ENCODE measurements at regions not wholly inside any gene's neighbourhood (a gene's known extent, or its start where the extent isn't known, plus 50 kb on each side); places are given as distances from the start of the nearest gene placed in this dataset.

- no peaks in the 10 kb centered on the region for H3K4me1 ChIP-seq (ENCODE audit: insufficient read depth, low read length, severe bottlenecking)
- no peaks in the 10 kb centered on the region for H4K20me1 ChIP-seq (ENCODE audit: insufficient read depth, low read length)
- no peak overlapping the region for H2AFZ ChIP-seq (ENCODE audit: low read length)
- H3K27ac ChIP-seq (ENCODE audit: low read depth, low read length, poor library complexity, severe bottlenecking): no peak overlapping the region
- TF ChIP-seq, protein P1, sequence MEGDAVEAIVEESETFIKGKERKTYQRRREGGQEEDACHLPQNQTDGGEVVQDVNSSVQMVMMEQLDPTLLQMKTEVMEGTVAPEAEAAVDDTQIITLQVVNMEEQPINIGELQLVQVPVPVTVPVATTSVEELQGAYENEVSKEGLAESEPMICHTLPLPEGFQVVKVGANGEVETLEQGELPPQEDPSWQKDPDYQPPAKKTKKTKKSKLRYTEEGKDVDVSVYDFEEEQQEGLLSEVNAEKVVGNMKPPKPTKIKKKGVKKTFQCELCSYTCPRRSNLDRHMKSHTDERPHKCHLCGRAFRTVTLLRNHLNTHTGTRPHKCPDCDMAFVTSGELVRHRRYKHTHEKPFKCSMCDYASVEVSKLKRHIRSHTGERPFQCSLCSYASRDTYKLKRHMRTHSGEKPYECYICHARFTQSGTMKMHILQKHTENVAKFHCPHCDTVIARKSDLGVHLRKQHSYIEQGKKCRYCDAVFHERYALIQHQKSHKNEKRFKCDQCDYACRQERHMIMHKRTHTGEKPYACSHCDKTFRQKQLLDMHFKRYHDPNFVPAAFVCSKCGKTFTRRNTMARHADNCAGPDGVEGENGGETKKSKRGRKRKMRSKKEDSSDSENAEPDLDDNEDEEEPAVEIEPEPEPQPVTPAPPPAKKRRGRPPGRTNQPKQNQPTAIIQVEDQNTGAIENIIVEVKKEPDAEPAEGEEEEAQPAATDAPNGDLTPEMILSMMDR (IDR thresholded peaks at IDR 0.05; ENCODE audit: low read length): no peak
- no peak for TF ChIP-seq EZH2 (IDR thresholded peaks at IDR 0.05; ENCODE audit: borderline replicate concordance, low read length)
- no peaks in the 10 kb centered on the region for H3K9me3 ChIP-seq (ENCODE audit: low read length)
- H3K4me3 ChIP-seq (ENCODE audit: low read depth, low read length, poor library complexity, severe bottlenecking): no peak overlapping the region
- no peaks in the 10 kb centered on the region for H3K9me2 ChIP-seq (ENCODE audit: low read depth, low read length)
- H3K9ac ChIP-seq (ENCODE audit: low read length): no peak overlapping the region
- H3K4me2 ChIP-seq (ENCODE audit: low read length): no peak overlapping the region
- H3K79me2 ChIP-seq (ENCODE audit: insufficient read depth, low read length): no peaks in the 10 kb centered on the region
- no peaks in the 10 kb centered on the region for H3K36me3 ChIP-seq (ENCODE audit: insufficient read depth, low read length)
- no peaks in the 10 kb centered on the region for H3K27me3 ChIP-seq (ENCODE audit: insufficient read depth, low read length)
- H3F3A ChIP-seq (ENCODE audit: insufficient read depth, low read length): no peaks in the 10 kb centered on the region
Observed at GRCh38 chr10:80878330-80878729, 340.6 kb downstream of the SH2D4B start.

DNA sequence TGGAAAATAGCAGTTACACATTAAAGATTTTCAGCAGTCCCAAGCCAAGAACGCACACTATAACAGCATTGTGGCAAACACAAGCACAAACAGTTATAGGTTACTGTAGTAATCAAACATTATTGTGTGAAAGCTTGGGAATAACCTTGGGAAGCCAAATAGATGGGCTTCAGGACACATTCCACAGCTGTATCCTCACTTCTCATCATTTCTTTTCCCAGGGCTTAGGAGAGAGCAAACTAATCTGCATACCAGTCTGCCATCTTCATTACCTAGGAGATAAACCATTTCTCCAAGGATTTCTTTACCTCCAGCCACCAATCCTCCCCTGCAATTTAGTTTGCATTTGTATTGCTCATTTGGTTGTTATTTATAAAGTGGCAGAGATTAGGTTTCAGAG lies 352.4 kb downstream of the SH2D4B start:
- TF ChIP-seq, protein P1 (IDR thresholded peaks at IDR 0.05; ENCODE audit: low read length): no peak
- no peak for TF ChIP-seq EZH2 (IDR thresholded peaks at IDR 0.05; ENCODE audit: borderline replicate concordance, low read length)
- no peaks in the 10 kb centered on the region for H3K36me3 ChIP-seq (ENCODE audit: insufficient read depth, low read length)
- H3K79me2 ChIP-seq (ENCODE audit: insufficient read depth, low read length): no peaks in the 10 kb centered on the region
- no peaks in the 10 kb centered on the region for H3F3A ChIP-seq (ENCODE audit: insufficient read depth, low read length)
- no peaks in the 10 kb centered on the region for H4K20me1 ChIP-seq (ENCODE audit: insufficient read depth, low read length)
- H3K27me3 ChIP-seq (ENCODE audit: insufficient read depth, low read length): no peaks in the 10 kb centered on the region
- no peak overlapping the region for H3K4me3 ChIP-seq (ENCODE audit: low read depth, low read length, poor library complexity, severe bottlenecking)
- no peak overlapping the region for H3K9ac ChIP-seq (ENCODE audit: low read length)
- H3K4me2 ChIP-seq (ENCODE audit: low read length): no peak overlapping the region
- no peaks in the 10 kb centered on the region for H3K4me1 ChIP-seq (ENCODE audit: insufficient read depth, low read length, severe bottlenecking)
- no peaks in the 10 kb centered on the region for H3K9me2 ChIP-seq (ENCODE audit: low read depth, low read length)
- H2AFZ ChIP-seq (ENCODE audit: low read length): no peak overlapping the region
- no peaks in the 10 kb centered on the region for H3K9me3 ChIP-seq (ENCODE audit: low read length)
- H3K27ac ChIP-seq (ENCODE audit: low read depth, low read length, poor library complexity, severe bottlenecking): no peak overlapping the region

- Histone ChIP-seq H3K27ac (ENCODE audit: low read depth, low read length, poor library complexity, severe bottlenecking) (no peak overlapping the region), H3K36me3 (ENCODE audit: insufficient read depth, low read length) (no peaks in the 10 kb centered on the region), H3K9ac (ENCODE audit: low read length) (no peak overlapping the region), H3K4me1 (ENCODE audit: insufficient read depth, low read length, severe bottlenecking) (no peaks in the 10 kb centered on the region), H3K9me2 (ENCODE audit: low read depth, low read length) (no peaks in the 10 kb centered on the region), H3F3A (ENCODE audit: insufficient read depth, low read length) (no peaks in the 10 kb centered on the region), H3K4me3 (ENCODE audit: low read depth, low read length, poor library complexity, severe bottlenecking) (no peak overlapping the region), H3K79me2 (ENCODE audit: insufficient read depth, low read length) (no peaks in the 10 kb centered on the region), H3K27me3 (ENCODE audit: insufficient read depth, low read length) (no peaks in the 10 kb centered on the region), H4K20me1 (ENCODE audit: insufficient read depth, low read length) (no peaks in the 10 kb centered on the region), H3K9me3 (ENCODE audit: low read length) (no peaks in the 10 kb centered on the region), H2AFZ (ENCODE audit: low read length) (no peak overlapping the region), H3K4me2 (ENCODE audit: low read length) (no peak overlapping the region)
- no peak for TF ChIP-seq EZH2 (IDR thresholded peaks at IDR 0.05; ENCODE audit: borderline replicate concordance, low read length)
Observed at GRCh38 chr10:80893256-80893655, 355.6 kb downstream of the SH2D4B start.

- H3K4me1 ChIP-seq (ENCODE audit: insufficient read depth, low read length, severe bottlenecking): no peaks in the 10 kb centered on the region
- H3K9me2 ChIP-seq (ENCODE audit: low read depth, low read length): no peaks in the 10 kb centered on the region
- H3K4me2 ChIP-seq (ENCODE audit: low read length): no peak overlapping the region
- no peaks in the 10 kb centered on the region for H3F3A ChIP-seq (ENCODE audit: insufficient read depth, low read length)
- H3K9me3 ChIP-seq (ENCODE audit: low read length): no peaks in the 10 kb centered on the region
- H2AFZ ChIP-seq (ENCODE audit: low read length): no peak overlapping the region
- H3K9ac ChIP-seq (ENCODE audit: low read length): no peak overlapping the region
- no peaks in the 10 kb centered on the region for H3K79me2 ChIP-seq (ENCODE audit: insufficient read depth, low read length)
- TF ChIP-seq, protein P1 (IDR thresholded peaks at IDR 0.05; ENCODE audit: low read length): no peak
- no peak for TF ChIP-seq EZH2 (IDR thresholded peaks at IDR 0.05; ENCODE audit: borderline replicate concordance, low read length)
- no peaks in the 10 kb centered on the region for H3K27me3 ChIP-seq (ENCODE audit: insufficient read depth, low read length)
- no peaks in the 10 kb centered on the region for H3K36me3 ChIP-seq (ENCODE audit: insufficient read depth, low read length)
- no peak overlapping the region for H3K4me3 ChIP-seq (ENCODE audit: low read depth, low read length, poor library complexity, severe bottlenecking)
- no peaks in the 10 kb centered on the region for H4K20me1 ChIP-seq (ENCODE audit: insufficient read depth, low read length)
- H3K27ac ChIP-seq (ENCODE audit: low read depth, low read length, poor library complexity, severe bottlenecking): no peak overlapping the region
Observed at GRCh38 chr10:80894311-80894791, 356.6 kb downstream of the SH2D4B start.
